Kasumi-1 (cell line): ENCODE measurements at regions not wholly inside any gene's neighbourhood (a gene's known extent, or its start where the extent isn't known, plus 50 kb on each side); places are given as distances from the start of the nearest gene placed in this dataset.

Source experiments
- DNase-seq, 2 experiments: peaks; one replicate each; lab custom pipeline; 2025; lab: John Stamatoyannopoulos, UW

- no peak for DNase-seq
Observed at GRCh38 chr17:77725846-77726245, 232.7 kb upstream of the TNRC6C start.

DNA sequence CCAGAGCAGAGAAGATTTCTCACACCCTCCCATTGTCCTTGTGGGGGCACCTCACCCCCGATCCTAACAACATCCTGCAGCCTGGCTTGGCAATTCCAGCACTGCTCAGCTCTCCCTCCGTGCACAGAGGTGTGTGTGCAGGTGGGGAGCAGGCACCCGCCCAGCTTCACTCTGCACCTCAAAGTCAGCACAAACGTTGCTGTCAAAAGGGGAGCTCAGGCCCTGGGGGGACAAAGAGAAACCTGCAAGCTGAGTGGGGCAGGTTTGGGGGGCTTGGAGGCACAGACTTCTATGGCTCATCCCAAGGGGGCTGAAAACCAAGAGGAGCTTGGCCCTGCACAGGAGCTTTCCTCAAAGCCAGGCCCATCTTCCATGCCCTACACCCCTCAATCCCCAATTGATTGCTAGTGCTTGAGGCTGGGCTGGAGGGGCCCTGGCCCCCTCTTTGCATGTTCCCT, 231.9 kb upstream of the TNRC6C start:
- no peak for DNase-seq

DNA sequence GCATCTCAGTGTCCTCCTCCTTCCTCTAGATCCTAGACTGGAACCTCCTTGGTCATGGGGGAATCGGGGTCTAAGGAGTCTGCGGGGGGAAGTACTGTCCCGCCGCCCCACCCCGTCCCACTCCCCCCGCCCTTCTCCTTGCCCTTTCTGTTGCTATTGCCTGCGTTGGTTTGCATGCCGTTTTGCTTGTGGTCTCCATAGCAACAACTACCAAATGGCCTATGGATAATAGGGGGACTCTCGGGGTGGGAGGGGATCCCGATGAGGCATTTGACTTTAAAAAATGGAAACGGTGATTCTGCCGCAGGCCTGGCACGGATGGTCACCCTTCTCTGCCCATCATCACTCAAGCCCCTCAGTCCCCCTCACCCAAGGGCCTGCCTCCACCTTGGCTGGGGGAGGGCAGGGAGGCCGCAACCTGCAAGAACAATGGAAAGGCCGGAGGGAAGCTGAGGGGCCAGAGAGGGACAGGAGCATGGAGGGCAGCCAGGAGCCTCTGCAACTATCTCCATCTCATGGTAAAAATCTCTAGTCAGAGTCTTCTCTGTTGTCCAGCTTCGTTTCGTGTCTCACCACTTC, 231.4 kb upstream of the TNRC6C start:
- no peak for DNase-seq

GRCh38 chr17:77728474-77728795, 230.1 kb upstream of the TNRC6C start:
- no peak for DNase-seq

DNA sequence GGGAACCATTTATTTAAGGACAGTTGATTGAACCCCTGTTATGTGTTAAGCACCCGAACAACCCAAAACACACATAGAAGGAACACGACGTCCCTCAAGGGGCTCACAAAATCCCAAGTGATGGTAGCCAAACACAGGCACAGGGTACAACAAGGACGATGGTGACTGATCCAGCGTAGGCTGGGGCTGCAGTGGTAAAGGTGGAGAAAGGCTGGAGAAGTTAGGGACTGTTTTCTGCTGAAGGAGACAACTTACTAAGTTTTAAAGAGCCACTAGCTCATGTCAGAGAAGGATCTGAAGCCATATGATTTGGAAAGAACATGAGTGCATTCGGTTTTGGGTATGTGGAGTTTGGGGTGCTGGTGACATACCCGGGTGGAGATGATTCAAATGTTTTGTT, 229.6 kb upstream of the TNRC6C start:
- no peak for DNase-seq

DNA sequence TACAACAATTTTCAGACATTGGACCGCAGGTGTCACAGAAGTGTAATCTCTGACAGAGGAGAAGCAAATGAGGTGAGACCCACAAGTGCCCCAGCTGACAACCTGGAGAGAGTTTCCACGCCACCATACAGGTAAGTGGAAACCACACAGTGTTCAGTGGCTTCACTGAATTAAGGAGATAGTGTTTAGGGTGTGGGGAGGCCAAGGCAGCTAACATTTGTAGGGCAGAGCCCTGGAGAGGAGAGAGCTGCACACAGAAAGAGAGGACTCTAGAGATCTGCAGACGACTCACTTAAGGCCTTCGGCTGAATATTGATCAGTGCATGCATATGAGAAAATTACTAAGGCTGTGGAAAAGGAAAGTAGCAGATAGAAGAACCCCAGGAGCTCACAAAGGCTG, 228.9 kb upstream of the TNRC6C start:
- no peak for DNase-seq

DNA sequence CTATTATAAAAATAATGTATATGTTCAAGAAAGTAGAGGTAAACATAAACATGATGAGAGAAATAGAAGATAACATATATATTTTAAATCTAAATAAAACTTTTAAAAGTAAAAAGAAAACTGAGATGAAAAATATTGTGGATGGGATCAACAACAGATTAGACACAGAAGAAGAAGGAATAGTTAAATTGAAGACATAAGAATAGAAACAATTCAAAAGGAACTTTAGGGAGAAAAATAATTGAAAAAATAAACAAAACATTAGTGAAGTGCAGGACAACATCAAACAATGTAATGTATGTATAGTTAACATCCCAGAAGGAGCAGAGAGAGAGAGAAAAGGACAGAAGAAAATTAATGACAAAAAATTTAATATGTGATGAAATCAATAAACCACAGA, 228.1 kb upstream of the TNRC6C start:
- DNase-seq = no peak

DNA sequence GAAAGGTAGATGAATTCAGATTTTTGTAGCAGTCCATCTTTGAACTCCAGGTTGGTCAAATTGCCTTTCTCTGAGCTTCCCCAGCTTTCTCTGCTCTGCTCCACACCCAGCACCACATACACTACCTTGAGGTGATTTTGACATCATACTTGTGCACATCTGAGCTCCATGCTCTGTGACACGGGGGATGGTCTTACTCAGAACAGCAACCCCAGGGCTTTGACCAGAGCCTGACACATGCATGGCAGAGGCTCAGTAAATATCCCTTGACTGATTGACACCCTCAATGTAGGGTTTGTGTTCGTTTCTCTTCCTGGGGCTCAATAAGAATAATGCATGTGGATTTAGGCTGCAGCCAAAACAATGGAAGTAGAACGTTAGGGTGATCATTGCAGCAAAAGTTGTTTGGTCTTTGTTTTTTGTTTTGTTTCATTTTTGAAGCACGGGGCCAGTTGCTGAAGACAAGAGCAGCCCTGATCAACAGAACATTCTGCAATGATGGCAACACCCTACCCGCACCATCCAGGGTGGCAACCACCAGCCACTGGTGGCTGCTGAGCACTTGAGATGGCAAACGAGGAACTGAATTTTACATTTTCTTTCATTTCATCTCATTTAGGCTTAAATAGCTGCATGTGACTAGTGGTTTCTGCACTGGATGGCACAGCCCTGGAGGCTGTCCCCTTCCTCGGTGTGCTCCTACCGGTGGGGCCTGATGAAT, 224.8 kb upstream of the TNRC6C start:
- DNase-seq = no peak

GRCh38 chr17:77734371-77735080, 224.0 kb upstream of the TNRC6C start:
- DNase-seq = peak; percentile 63 to 75

GRCh38 chr17:77735081-77735565, 223.4 kb upstream of the TNRC6C start:
- no peak for DNase-seq

- no peak for DNase-seq
Observed at GRCh38 chr17:77735566-77736198, 222.8 kb upstream of the TNRC6C start.

- no peak for DNase-seq
Observed at GRCh38 chr17:77736199-77736585, 222.3 kb upstream of the TNRC6C start.

DNA sequence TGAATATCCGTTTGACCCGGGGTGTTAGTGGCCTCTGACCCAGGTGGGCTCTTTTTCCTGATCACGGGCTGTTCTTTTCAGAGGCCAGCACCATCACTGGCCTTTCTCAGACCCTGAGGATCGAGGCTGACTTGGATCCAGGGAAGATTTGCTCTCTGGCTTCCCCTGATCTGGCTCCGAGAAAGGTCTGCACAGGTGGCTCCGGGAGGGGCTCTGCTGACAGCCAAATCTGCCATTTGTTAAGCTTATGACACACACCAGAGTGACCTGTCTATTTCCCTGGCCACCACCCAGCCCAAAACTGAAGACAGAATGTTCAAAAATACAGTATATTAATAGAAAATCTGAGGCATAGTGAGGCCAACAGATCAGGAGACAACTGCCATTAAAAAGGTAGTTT, 221.8 kb upstream of the TNRC6C start:
- no peak for DNase-seq

DNA sequence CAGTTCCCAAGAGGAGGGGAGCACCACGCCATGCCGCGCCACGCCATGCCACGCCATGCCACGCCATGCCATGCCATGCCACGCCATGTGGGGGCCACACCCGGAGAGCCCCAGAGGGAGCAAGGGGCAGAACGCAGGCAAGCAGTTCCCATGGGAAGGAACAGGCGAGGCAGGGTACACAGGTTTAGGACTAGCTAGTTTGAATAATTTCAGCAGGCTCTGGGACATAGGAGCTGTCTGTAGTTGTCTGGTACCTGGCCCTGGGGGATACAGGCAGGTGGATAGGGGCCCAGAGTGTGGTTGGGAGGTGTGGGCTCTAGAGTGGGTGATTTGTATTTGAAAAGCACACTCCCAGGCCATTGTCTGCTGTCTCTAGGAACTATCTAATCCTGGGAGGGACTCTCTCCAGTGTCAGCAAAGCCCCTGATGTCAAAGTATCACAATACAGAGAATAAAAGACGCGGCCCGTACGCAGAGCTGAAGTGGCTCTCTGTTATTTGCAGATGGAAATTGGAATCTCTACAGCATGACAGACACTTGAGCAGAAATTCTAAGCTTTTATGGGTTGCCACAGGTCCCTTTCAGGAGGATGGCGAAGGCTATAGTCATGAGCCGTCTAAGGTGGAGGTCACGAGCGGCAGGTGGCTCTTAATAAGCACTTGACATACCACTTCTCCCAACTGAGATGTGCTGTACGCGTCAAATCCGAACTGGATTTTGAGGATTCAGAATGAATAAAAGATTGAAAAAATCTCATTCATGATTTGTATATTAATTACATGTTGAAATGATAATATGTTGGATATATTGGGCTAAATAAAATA, 220.8 kb upstream of the TNRC6C start:
- DNase-seq = no peak

GRCh38 chr17:77738751-77739531, 219.6 kb upstream of the TNRC6C start:
- peak in 1 of 2 experiments; percentile 13 for DNase-seq

DNA sequence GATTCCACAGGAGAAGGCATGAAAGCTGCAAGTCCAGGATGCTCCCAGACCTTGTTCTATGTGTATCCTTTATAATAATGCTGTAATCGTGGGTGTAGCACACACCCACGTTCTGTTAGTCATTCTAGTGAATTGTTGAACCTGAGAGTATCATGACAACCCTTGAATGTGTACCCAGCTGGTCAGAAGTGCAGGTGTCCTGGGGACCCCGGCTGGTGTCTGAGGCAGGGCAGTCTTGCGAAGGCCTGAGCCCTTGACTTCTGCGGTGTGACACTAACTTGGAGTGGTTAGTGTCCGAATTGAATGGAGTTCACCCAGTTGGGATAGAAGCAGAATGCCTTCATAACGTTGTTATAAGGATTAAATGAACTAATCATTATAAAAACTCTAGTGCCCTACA, 218.0 kb upstream of the TNRC6C start:
- no peak for DNase-seq

GRCh38 chr17:77741109-77741508, 217.4 kb upstream of the TNRC6C start:
- DNase-seq = peak; percentile 64 to 67

GRCh38 chr17:77742579-77742978, 215.9 kb upstream of the TNRC6C start:
- DNase-seq = no peak

DNA sequence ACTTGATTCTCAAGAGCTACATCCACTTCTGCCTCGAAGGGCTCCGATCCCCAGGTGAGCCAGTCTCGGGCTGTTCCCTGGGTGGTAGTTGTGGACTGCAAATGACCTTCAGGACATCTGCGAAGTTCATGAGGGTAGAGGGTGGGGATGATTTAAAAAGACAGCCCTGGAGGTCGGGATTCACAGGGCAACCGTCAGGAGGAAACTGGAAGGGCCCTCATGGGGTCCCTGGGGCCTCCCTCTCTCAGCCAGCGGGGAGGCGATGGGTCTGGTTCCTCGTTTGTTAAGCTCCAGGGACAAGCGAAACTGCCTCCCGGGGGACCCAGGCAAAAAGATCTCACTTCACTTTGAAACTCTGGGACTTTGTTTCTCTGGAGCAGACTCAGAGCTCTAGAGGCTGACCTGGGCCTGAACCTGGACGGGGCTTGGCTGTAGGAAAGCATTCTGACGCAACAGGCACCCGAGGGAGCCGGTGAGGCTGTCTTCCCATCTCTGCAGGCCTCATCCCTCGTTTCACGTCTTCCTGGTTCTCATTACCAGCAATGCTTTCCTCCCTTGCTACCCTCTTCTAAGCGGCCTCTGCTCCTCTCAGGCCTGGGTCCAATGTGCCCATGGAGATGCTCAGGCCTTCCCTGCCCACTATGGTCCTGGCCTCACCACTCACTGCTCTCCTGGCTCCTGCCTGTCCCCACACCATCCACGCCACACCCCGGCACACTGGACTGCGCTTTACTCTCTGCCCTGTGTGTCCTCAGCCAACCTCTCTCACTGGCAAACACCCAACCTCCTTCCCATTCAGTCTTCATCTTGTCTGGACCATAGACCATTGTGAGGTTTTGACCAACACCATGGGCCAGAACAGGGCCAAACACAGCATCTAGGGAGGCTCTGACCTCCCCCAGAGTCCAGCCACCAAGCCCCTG, 214.2 kb upstream of the TNRC6C start:
- no peak for DNase-seq

DNA sequence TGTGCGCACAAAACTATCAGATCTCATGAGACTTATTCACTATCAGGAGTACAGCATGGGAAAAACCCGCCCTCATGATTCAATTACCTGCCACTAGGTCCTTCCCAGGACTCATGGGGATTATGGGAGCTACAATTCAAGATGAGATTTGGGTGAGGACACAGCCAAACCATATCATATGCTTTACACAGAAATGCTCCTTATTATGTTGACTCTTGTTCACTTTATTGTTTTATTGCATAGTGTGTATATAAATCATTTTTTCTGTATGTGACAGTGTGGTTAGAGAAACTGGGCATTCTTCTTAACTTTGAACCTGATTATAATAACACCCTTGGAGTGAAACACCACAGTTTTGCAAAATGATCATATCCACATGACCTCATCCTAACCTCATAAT, 212.8 kb upstream of the TNRC6C start:
- no peak for DNase-seq
